ENCODE measurements at regions not wholly inside any gene's neighbourhood (a gene's known extent, or its start where the extent isn't known, plus 50 kb on each side); places are given as distances from the start of the nearest gene placed in this dataset.
"Not testable (repeated sequence)": the region's sequence is repeated elsewhere in the genome, so short reads cannot be mapped to it uniquely, and the experiment has no call there.

- no CpG with 5 or more reads among the region's 2 CpGs for WGBS (ENCODE audit: extremely low coverage, insufficient coverage, insufficient read length)
- no peak overlapping the region for H2BK5ac ChIP-seq (ENCODE audit: low read depth, low read length, poor library complexity)
- H3K14ac ChIP-seq (ENCODE audit: low read length) = no peak overlapping the region
- no peak overlapping the region for H3K4ac ChIP-seq (ENCODE audit: low read depth, low read length)
- no peak overlapping the region for H3K23ac ChIP-seq (ENCODE audit: low read length)
- H3K9ac ChIP-seq (ENCODE audit: low read length) = no peak overlapping the region
- H3K9me3 ChIP-seq (ENCODE audit: insufficient read depth, low read depth, low read length) = no peaks in the 10 kb centered on the region
- DNase-seq = no peak
- H4K91ac ChIP-seq (ENCODE audit: low read depth, low read length) = no peak overlapping the region
- H3K4me1 ChIP-seq (ENCODE audit: control insufficient read depth in 1 of 2, insufficient read depth in 2 of 2, low read length in 2 of 2) = no peaks in the 10 kb centered on the region
- H3K36me3 ChIP-seq (ENCODE audit: control insufficient read depth in 1 of 2, insufficient read depth in 2 of 2, low read length in 2 of 2) = no peaks in the 10 kb centered on the region
- no peak overlapping the region for H2BK120ac ChIP-seq (ENCODE audit: insufficient read depth, low read length, poor library complexity)
- H3K4me3 ChIP-seq (ENCODE audit: low read depth, low read length) = no peak overlapping the region
- H2AFZ ChIP-seq (ENCODE audit: insufficient read depth, low read length, poor library complexity) = no peak overlapping the region
- no peak overlapping the region for H3K4me2 ChIP-seq (ENCODE audit: low read length)
- no peaks in the 10 kb centered on the region for H3K27me3 ChIP-seq (ENCODE audit: insufficient read depth, low read length)
- H3K18ac ChIP-seq (ENCODE audit: low read length) = no peak overlapping the region
- no peak overlapping the region for H2AK5ac ChIP-seq (ENCODE audit: low read length)
- no peak overlapping the region for H4K12ac ChIP-seq (ENCODE audit: low read depth, low read length)
- no peak overlapping the region for H4K8ac ChIP-seq (ENCODE audit: low read depth, low read length)
- H3K79me1 ChIP-seq (ENCODE audit: low read length) = no peaks in the 10 kb centered on the region
- no peaks in the 10 kb centered on the region for H3K79me2 ChIP-seq (ENCODE audit: control insufficient read depth, insufficient read depth, low read length, poor library complexity)
- no peak overlapping the region for H3K27ac ChIP-seq (ENCODE audit: low read depth, low read length)
- H2BK12ac ChIP-seq (ENCODE audit: low read length) = no peak overlapping the region
These were observed 103.5 kb downstream of the LSMEM1 start for GRCh38 chr7:112584290-112584689.

- Histone ChIP-seq H3K79me2 (ENCODE audit: control insufficient read depth, insufficient read depth, low read length, poor library complexity) (no peaks in the 10 kb centered on the region), H2BK5ac (ENCODE audit: low read depth, low read length, poor library complexity) (no peak overlapping the region), H3K4ac (ENCODE audit: low read depth, low read length) (no peak overlapping the region), H3K27ac (ENCODE audit: low read depth, low read length) (no peak overlapping the region), H3K4me3 (ENCODE audit: low read depth, low read length) (no peak overlapping the region), H3K9me3 (ENCODE audit: insufficient read depth, low read depth, low read length) (no peaks in the 10 kb centered on the region), H4K91ac (ENCODE audit: low read depth, low read length) (no peak overlapping the region), H3K27me3 (ENCODE audit: insufficient read depth, low read length) (no peaks in the 10 kb centered on the region), H3K79me1 (ENCODE audit: low read length) (no peaks in the 10 kb centered on the region), H3K9ac (ENCODE audit: low read length) (no peak overlapping the region), H4K12ac (ENCODE audit: low read depth, low read length) (no peak overlapping the region), H2AFZ (ENCODE audit: insufficient read depth, low read length, poor library complexity) (no peak overlapping the region), H2AK5ac (ENCODE audit: low read length) (no peak overlapping the region), H3K14ac (ENCODE audit: low read length) (no peak overlapping the region), H4K8ac (ENCODE audit: low read depth, low read length) (no peak overlapping the region), H3K4me1 (ENCODE audit: control insufficient read depth in 1 of 2, insufficient read depth in 2 of 2, low read length in 2 of 2) (no peaks in the 10 kb centered on the region), H2BK120ac (ENCODE audit: insufficient read depth, low read length, poor library complexity) (no peak overlapping the region), H3K18ac (ENCODE audit: low read length) (no peak overlapping the region), H3K23ac (ENCODE audit: low read length) (no peak overlapping the region), H3K4me2 (ENCODE audit: low read length) (no peak overlapping the region), H2BK12ac (ENCODE audit: low read length) (no peak overlapping the region), H3K36me3 (ENCODE audit: control insufficient read depth in 1 of 2, insufficient read depth in 2 of 2, low read length in 2 of 2) (no peaks in the 10 kb centered on the region)
- no CpG with 5 or more reads among the region's 4 CpGs for WGBS (ENCODE audit: extremely low coverage, insufficient coverage, insufficient read length)
- no peak for DNase-seq
These were observed 106.7 kb downstream of the LSMEM1 start for GRCh38 chr7:112587504-112587903.

- not testable (repeated sequence) for H3K27ac ChIP-seq (ENCODE audit: low read depth, low read length); H4K12ac ChIP-seq (ENCODE audit: low read depth, low read length); H3K79me2 ChIP-seq (ENCODE audit: control insufficient read depth, insufficient read depth, low read length, poor library complexity); H3K9ac ChIP-seq (ENCODE audit: low read length); H3K14ac ChIP-seq (ENCODE audit: low read length); H3K4me3 ChIP-seq (ENCODE audit: low read depth, low read length); H2AFZ ChIP-seq (ENCODE audit: insufficient read depth, low read length, poor library complexity); DNase-seq; H2BK12ac ChIP-seq (ENCODE audit: low read length); H3K27me3 ChIP-seq (ENCODE audit: insufficient read depth, low read length); H3K4me2 ChIP-seq (ENCODE audit: low read length); H3K79me1 ChIP-seq (ENCODE audit: low read length); H4K91ac ChIP-seq (ENCODE audit: low read depth, low read length); H2BK5ac ChIP-seq (ENCODE audit: low read depth, low read length, poor library complexity); H3K4ac ChIP-seq (ENCODE audit: low read depth, low read length); H3K36me3 ChIP-seq (ENCODE audit: control insufficient read depth in 1 of 2, insufficient read depth in 2 of 2, low read length in 2 of 2); H3K18ac ChIP-seq (ENCODE audit: low read length); H2BK120ac ChIP-seq (ENCODE audit: insufficient read depth, low read length, poor library complexity); H2AK5ac ChIP-seq (ENCODE audit: low read length); H3K9me3 ChIP-seq (ENCODE audit: insufficient read depth, low read depth, low read length); H4K8ac ChIP-seq (ENCODE audit: low read depth, low read length); H3K23ac ChIP-seq (ENCODE audit: low read length); H3K4me1 ChIP-seq (ENCODE audit: control insufficient read depth in 1 of 2, insufficient read depth in 2 of 2, low read length in 2 of 2)
- WGBS (ENCODE audit: extremely low coverage, insufficient coverage, insufficient read length) = no CpG with 5 or more reads among the region's 4 CpGs
These were observed 111.9 kb downstream of the LSMEM1 start for GRCh38 chr7:112592565-112593263.

DNA sequence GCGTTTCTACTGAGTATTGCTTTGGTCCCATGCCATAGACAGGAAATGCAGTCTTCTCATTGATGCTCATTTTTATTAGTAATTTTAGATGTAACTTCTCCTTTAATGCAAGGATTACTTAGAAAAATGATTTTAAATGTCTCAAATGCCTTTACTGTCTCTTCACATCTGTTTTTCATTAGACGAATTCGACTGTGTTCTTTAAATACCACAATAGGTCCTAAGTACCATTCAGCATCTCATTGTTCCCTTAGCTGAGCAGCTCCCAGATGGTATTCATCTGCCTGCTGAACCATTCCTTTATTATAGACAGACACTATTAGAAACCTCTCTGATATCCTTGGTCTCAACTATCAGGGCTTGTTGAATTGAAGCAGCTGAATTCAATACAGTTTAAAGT is 113.6 kb downstream of the LSMEM1 start:
- no peak overlapping the region for H3K4ac ChIP-seq (ENCODE audit: low read depth, low read length)
- H2BK12ac ChIP-seq (ENCODE audit: low read length) = no peak overlapping the region

More for the DNA sequence above, 113.6 kb downstream of the LSMEM1 start:
- Histone ChIP-seq H3K23ac (ENCODE audit: low read length) (no peak overlapping the region), H3K79me2 (ENCODE audit: control insufficient read depth, insufficient read depth, low read length, poor library complexity) (no peaks in the 10 kb centered on the region), H4K91ac (ENCODE audit: low read depth, low read length) (no peak overlapping the region), H3K79me1 (ENCODE audit: low read length) (no peaks in the 10 kb centered on the region), H3K9ac (ENCODE audit: low read length) (no peak overlapping the region), H4K8ac (ENCODE audit: low read depth, low read length) (no peak overlapping the region), H3K4me3 (ENCODE audit: low read depth, low read length) (no peak overlapping the region), H3K18ac (ENCODE audit: low read length) (no peak overlapping the region), H2BK5ac (ENCODE audit: low read depth, low read length, poor library complexity) (no peak overlapping the region), H2BK120ac (ENCODE audit: insufficient read depth, low read length, poor library complexity) (no peak overlapping the region), H2AFZ (ENCODE audit: insufficient read depth, low read length, poor library complexity) (no peak overlapping the region), H3K4me2 (ENCODE audit: low read length) (no peak overlapping the region), H3K9me3 (ENCODE audit: insufficient read depth, low read depth, low read length) (no peaks in the 10 kb centered on the region), H3K14ac (ENCODE audit: low read length) (no peak overlapping the region), H3K4me1 (ENCODE audit: control insufficient read depth in 1 of 2, insufficient read depth in 2 of 2, low read length in 2 of 2) (no peaks in the 10 kb centered on the region), H3K36me3 (ENCODE audit: control insufficient read depth in 1 of 2, insufficient read depth in 2 of 2, low read length in 2 of 2) (no peaks in the 10 kb centered on the region), H3K27ac (ENCODE audit: low read depth, low read length) (no peak overlapping the region), H3K27me3 (ENCODE audit: insufficient read depth, low read length) (no peaks in the 10 kb centered on the region), H4K12ac (ENCODE audit: low read depth, low read length) (no peak overlapping the region), H2AK5ac (ENCODE audit: low read length) (no peak overlapping the region)
- no CpG with 5 or more reads among the region's 3 CpGs for WGBS (ENCODE audit: extremely low coverage, insufficient coverage, insufficient read length)
- no peak for DNase-seq
